T-helper 1 cell treated with Interleukin-12 subunit alpha and Interleukin-12 subunit beta and Interleukin-4 antibody, amounts not matched to agents 30 ng/mL and 1 ng/mL, for 36 hours (primary cell): ENCODE measurements at regions not wholly inside any gene's neighbourhood (a gene's known extent, or its start where the extent isn't known, plus 50 kb on each side); places are given as distances from the start of the nearest gene placed in this dataset.
"Not testable (repeated sequence)": the region's sequence is repeated elsewhere in the genome, so short reads cannot be mapped to it uniquely, and the experiment has no call there.

Experiments used
- intact Hi-C: fragments of 100-400 bp; cut with micrococcal nuclease; formaldehyde crosslinking; loops from one replicate; pipeline ENCODE4 v1.15.1; 2024

GRCh38 chrX:69063486-69063885 is 101.8 kb downstream of the PJA1 start:
- intact Hi-C loops: no loop called here

GRCh38 chrX:69062493-69062892 is 102.8 kb downstream of the PJA1 start:
- intact Hi-C loops: no loop called here

GRCh38 chrX:69060631-69061408 is 104.4 kb downstream of the PJA1 start:
- intact Hi-C loops: no loop called here

- intact Hi-C loops: no loop called here
Observed at GRCh38 chrX:69055193-69055592, 110.1 kb downstream of the PJA1 start.

GRCh38 chrX:69054497-69054896 is 110.8 kb downstream of the PJA1 start:
- intact Hi-C loops: not testable (repeated sequence)

- intact Hi-C loops: no loop called here
Observed at GRCh38 chrX:69051901-69052300, 113.4 kb downstream of the PJA1 start.

GRCh38 chrX:69050051-69050765 is 115.0 kb downstream of the PJA1 start:
- intact Hi-C loops: no loop called here

- intact Hi-C loops: no loop called here
Observed at GRCh38 chrX:69046996-69047490, 118.2 kb downstream of the PJA1 start.

GRCh38 chrX:69045616-69046345 is 119.5 kb downstream of the PJA1 start:
- intact Hi-C loops: no loop called here

- intact Hi-C loops: no loop called here
Observed at GRCh38 chrX:69038816-69039215, 126.4 kb downstream of the PJA1 start.

- intact Hi-C loops: no loop called here
Observed at GRCh38 chrX:69038188-69038587, 127.1 kb downstream of the PJA1 start.

- intact Hi-C loops: no loop called here
Observed at GRCh38 chrX:69037786-69038185, 127.5 kb downstream of the PJA1 start.

GRCh38 chrX:69036674-69037573 is 128.3 kb downstream of the PJA1 start:
- intact Hi-C loops: no loop called here

- intact Hi-C loops: no loop called here
Observed at GRCh38 chrX:69034451-69034850, 130.8 kb downstream of the PJA1 start.

GRCh38 chrX:69033936-69034335 is 131.3 kb downstream of the PJA1 start:
- intact Hi-C loops: no loop called here

GRCh38 chrX:69032601-69033000 is 132.7 kb downstream of the PJA1 start:
- intact Hi-C loops: no loop called here

GRCh38 chrX:69031971-69032391 is 133.3 kb downstream of the PJA1 start:
- intact Hi-C loops: no loop called here

- intact Hi-C loops: no loop called here
Observed at GRCh38 chrX:69031181-69031580, 134.1 kb downstream of the PJA1 start.

- intact Hi-C loops: no loop called here
Observed at GRCh38 chrX:69029771-69030170, 135.5 kb downstream of the PJA1 start.

- intact Hi-C loops: no loop called here
Observed at GRCh38 chrX:69028761-69029120, 136.5 kb downstream of the PJA1 start.
